ENCODE measurements at regions not wholly inside any gene's neighbourhood (a gene's known extent, or its start where the extent isn't known, plus 50 kb on each side); places are given as distances from the start of the nearest gene placed in this dataset.

- H3K4me3 ChIP-seq = no peak overlapping the region
- ChIA-PET CTCF (no interaction called here), SMC1A (ENCODE audit: uncharacterized antibody, unreplicated experiment) (interaction anchor here (1.2 to 1.6 kb wide), 2 partner anchors 22 to 219 kb away, joined by 3 read pairs; no protein-coding TSS in a partner anchor), RAD21 (ENCODE audit: unreplicated experiment) (interaction anchor here (1.5 kb wide), 1 partner anchor 249 kb away, joined by 4 read pairs; no protein-coding TSS in a partner anchor), POLR2A (interaction anchor here (0.5 kb wide), 2 partner anchors 439 to 1066 kb away, joined by 3 read pairs; no protein-coding TSS in a partner anchor)
- no peak overlapping the region for H3K27ac ChIP-seq (ENCODE audit: control insufficient read depth, insufficient read depth)
- in situ Hi-C loops (cut with MboI) = no loop called here
- no peak overlapping the region for H3K9ac ChIP-seq (ENCODE audit: control insufficient read depth, insufficient read depth, low read length)
- 4% methylated on average over 1 of the region's 1 CpG for WGBS (ENCODE audit: insufficient coverage, insufficient replicate concordance, low lambda C conversion rate, missing lambda C conversion rate)
- FAIRE-seq (peak; percentile 76), DNase-seq (ENCODE audit: low read depth, low spot score) (peak; percentile 40), ATAC-seq (peak; percentile 81)
- TF ChIP-seq BCL11A (IDR thresholded peaks at IDR 0.05; ENCODE audit: low read depth, low read length) = peak; percentile 59; the same call in 1 of the 2 replicates
- no peak for TF ChIP-seq ZNF207 (IDR thresholded peaks at IDR 0.05; ENCODE audit: borderline replicate concordance)
- TF ChIP-seq MTA2 (IDR thresholded peaks at IDR 0.05; ENCODE audit: low read depth) = peak; percentile 39
- peak; percentile 38 to 50; a peak in 3 of 4 replicates for TF ChIP-seq IKZF2 (IDR thresholded peaks at IDR 0.05)
- no peak for TF ChIP-seq NFYA (IDR thresholded peaks at IDR 0.05; ENCODE audit: borderline replicate concordance, low read depth, low read length)
- peak; percentile 57; the same call in 1 of the 2 replicates for TF ChIP-seq SPI1 (IDR thresholded peaks at IDR 0.05; ENCODE audit: borderline replicate concordance, insufficient read depth, low read depth, low read length)
- TF ChIP-seq MEF2A (IDR thresholded peaks at IDR 0.05; ENCODE audit: insufficient read depth, low read depth, low read length) = no peak
- TF ChIP-seq ETV6 (conservative IDR thresholded peaks at IDR 0.05 in 1 of 2, IDR thresholded peaks at IDR 0.05 in 1 of 2; ENCODE audit: borderline replicate concordance in 1 of 2, low read depth in 1 of 2) = no peak
- TF ChIP-seq NBN (IDR thresholded peaks at IDR 0.05) = 0 out of 2 replicates have a peak, but pooled peaks have one; percentile 17
- no peak for TF ChIP-seq YY1 (IDR thresholded peaks at IDR 0.05; ENCODE audit: low read depth, low read length)
- no peak for TF ChIP-seq PAX8 (IDR thresholded peaks at IDR 0.05)
- TF ChIP-seq JUNB (IDR thresholded peaks at IDR 0.05) = peak; percentile 39; the same call in 1 of the 2 replicates
- no peak for TF ChIP-seq FOXM1 (IDR thresholded peaks at IDR 0.05; ENCODE audit: low read depth, low read length)
- TF ChIP-seq RAD21 (IDR thresholded peaks at IDR 0.05; ENCODE audit: insufficient read depth, low read depth, low read length) = no peak
- TF ChIP-seq EP300 (IDR thresholded peaks at IDR 0.05; ENCODE audit: borderline replicate concordance in 1 of 2, control insufficient read depth in 1 of 2, low read depth in 2 of 2, low read length in 2 of 2) = 0 out of 4 replicates have a peak, but pooled peaks of 1 of the 2 experiments have one; percentile 29
- no peak for TF ChIP-seq RCOR1 (conservative IDR thresholded peaks at IDR 0.05; ENCODE audit: low read depth, low read length)
- no peak for TF ChIP-seq KAT2A (conservative IDR thresholded peaks at IDR 0.05; ENCODE audit: control insufficient read depth, low read depth, low read length)
- no peak for TF ChIP-seq POLR2A (IDR thresholded peaks at IDR 0.05; ENCODE audit: low read depth, low read length)
- no peak for TF ChIP-seq TCF12 (IDR thresholded peaks at IDR 0.05; ENCODE audit: low read depth, low read length)
- H3K4me2 ChIP-seq (ENCODE audit: control insufficient read depth, insufficient read depth) = no peak overlapping the region
- no peaks in the 10 kb centered on the region for H3K79me2 ChIP-seq (ENCODE audit: control insufficient read depth, insufficient read depth, low read length)
- H3K4me1 ChIP-seq (ENCODE audit: control insufficient read depth, insufficient read depth, low read length) = peaks cover 17% of the 10 kb centered on the region
- no peaks in the 10 kb centered on the region for H3K27me3 ChIP-seq (replicated peaks in 1 of 2; ENCODE audit: control insufficient read depth in 2 of 2, insufficient read depth in 2 of 2, low read length in 1 of 2)
- intact Hi-C loops (cut with micrococcal nuclease; ENCODE audit: unreplicated experiment) = no loop called here
- BruUV-seq (replicated peaks) = no TSS peak
- no peaks in the 10 kb centered on the region for H3K36me3 ChIP-seq (ENCODE audit: control insufficient read depth in 2 of 2, insufficient read depth in 2 of 2, low read length in 1 of 2)
- no peak overlapping the region for H2AFZ ChIP-seq (ENCODE audit: control insufficient read depth, low read depth, low read length)
- H3K9me3 ChIP-seq (replicated peaks; ENCODE audit: control insufficient read depth, insufficient read depth, low read length) = no peaks in the 10 kb centered on the region
- no peaks in the 10 kb centered on the region for H4K20me1 ChIP-seq (ENCODE audit: control insufficient read depth, insufficient read depth)
Observed at GRCh38 chr1:88399690-88400089, 284.4 kb upstream of the PKN2 start.

Data from GM12878 (cell line).